Neural cell (in vitro differentiated cells): ENCODE measurements at regions not wholly inside any gene's neighbourhood (a gene's known extent, or its start where the extent isn't known, plus 50 kb on each side); places are given as distances from the start of the nearest gene placed in this dataset.

Experiments
- EP300 ChIP-seq: fragments of 450-650 bp; conservative IDR thresholded peaks from 2 replicates; pipeline ENCODE4 v1.6.1; 2014; ENCODE audit warnings: antibody characterized with exemption, mild to moderate bottlenecking, moderate library complexity; ENCODE audit not compliant: poor library complexity, severe bottlenecking
- EZH2 ChIP-seq: fragments of 200-600, 300-800 bp; shearing (Covaris generic), sonication (generic); IDR thresholded peaks from 2 replicates; pipeline ENCODE4 v1.6.1; 2014; ENCODE audit warnings: antibody characterized with exemption, low read length, borderline replicate concordance, mild to moderate bottlenecking; ENCODE audit not compliant: insufficient read depth, poor library complexity, severe bottlenecking
- MXI1 ChIP-seq: fragments of 450-650 bp; conservative IDR thresholded peaks from 2 replicates; pipeline ENCODE4 v1.6.1; 2014; ENCODE audit warnings: antibody characterized with exemption, mild to moderate bottlenecking; ENCODE audit not compliant: poor library complexity, severe bottlenecking
- POLR2AphosphoS5 ChIP-seq: IDR thresholded peaks from 2 replicates; pipeline ENCODE4 v1.6.1; 2012
- RAD21 ChIP-seq: fragments of 450-650 bp; conservative IDR thresholded peaks from 2 replicates; pipeline ENCODE4 v1.6.1; 2014; ENCODE audit warnings: antibody characterized with exemption, mild to moderate bottlenecking, moderate library complexity
- REST ChIP-seq: IDR thresholded peaks from 2 replicates; pipeline ENCODE4 v1.6.1; 2012; ENCODE audit warnings: borderline replicate concordance
- SMC3 ChIP-seq: fragments of 450-650 bp; conservative IDR thresholded peaks from 2 replicates; pipeline ENCODE4 v1.6.1; 2014; ENCODE audit warnings: antibody characterized with exemption, mild to moderate bottlenecking, moderate library complexity; ENCODE audit not compliant: poor library complexity
- TAF1 ChIP-seq: IDR thresholded peaks from 2 replicates; pipeline ENCODE4 v1.6.1; 2012; ENCODE audit warnings: low read depth
- TF ChIP-seq, protein P1 (sequence below): fragments of 450-650 bp; IDR thresholded peaks from 2 replicates; pipeline ENCODE4 v1.5.1; 2014; ENCODE audit warnings: antibody characterized with exemption, mild to moderate bottlenecking, moderate library complexity; ENCODE audit not compliant: poor library complexity, severe bottlenecking

GRCh38 chrX:30067677-30068076, 147.7 kb upstream of the MAGEB2 start:
- TF ChIP-seq, protein P1, sequence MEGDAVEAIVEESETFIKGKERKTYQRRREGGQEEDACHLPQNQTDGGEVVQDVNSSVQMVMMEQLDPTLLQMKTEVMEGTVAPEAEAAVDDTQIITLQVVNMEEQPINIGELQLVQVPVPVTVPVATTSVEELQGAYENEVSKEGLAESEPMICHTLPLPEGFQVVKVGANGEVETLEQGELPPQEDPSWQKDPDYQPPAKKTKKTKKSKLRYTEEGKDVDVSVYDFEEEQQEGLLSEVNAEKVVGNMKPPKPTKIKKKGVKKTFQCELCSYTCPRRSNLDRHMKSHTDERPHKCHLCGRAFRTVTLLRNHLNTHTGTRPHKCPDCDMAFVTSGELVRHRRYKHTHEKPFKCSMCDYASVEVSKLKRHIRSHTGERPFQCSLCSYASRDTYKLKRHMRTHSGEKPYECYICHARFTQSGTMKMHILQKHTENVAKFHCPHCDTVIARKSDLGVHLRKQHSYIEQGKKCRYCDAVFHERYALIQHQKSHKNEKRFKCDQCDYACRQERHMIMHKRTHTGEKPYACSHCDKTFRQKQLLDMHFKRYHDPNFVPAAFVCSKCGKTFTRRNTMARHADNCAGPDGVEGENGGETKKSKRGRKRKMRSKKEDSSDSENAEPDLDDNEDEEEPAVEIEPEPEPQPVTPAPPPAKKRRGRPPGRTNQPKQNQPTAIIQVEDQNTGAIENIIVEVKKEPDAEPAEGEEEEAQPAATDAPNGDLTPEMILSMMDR: no peak
- TF ChIP-seq POLR2AphosphoS5 (no peak), SMC3 (no peak), TAF1 (no peak), RAD21 (no peak), EZH2 (no peak), REST (no peak), EP300 (no peak), MXI1 (no peak)
